ENCODE measurements at regions not wholly inside any gene's neighbourhood (a gene's known extent, or its start where the extent isn't known, plus 50 kb on each side); places are given as distances from the start of the nearest gene placed in this dataset.

DNA sequence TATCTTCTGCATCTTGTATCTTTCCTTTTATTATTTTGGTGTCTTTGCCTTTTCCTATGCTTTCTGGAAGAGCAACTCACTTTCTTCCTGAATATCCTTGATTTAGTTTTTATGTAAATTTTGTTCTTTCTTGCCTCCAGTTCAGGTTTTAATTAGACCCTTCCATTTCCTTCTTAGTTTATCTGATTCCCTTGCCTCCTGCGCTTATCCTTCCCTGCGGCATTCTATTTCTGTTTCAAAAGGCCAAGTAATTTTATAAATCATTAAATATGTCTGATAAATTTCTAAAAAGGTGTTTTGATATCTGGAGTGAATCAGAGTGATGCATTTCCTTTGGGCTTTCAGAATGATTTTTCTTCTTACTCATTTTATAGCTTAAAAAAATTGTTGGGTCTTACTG is 167.7 kb upstream of the WDR11 start:
- no peak overlapping the region for H2BK120ac ChIP-seq (ENCODE audit: low read depth, low read length)
- no peak for DNase-seq (ENCODE audit: low spot score)
- no peak overlapping the region for H3K14ac ChIP-seq (ENCODE audit: low read length)
- no peaks in the 10 kb centered on the region for H3K4me1 ChIP-seq (ENCODE audit: control insufficient read depth in 2 of 2, insufficient read depth in 1 of 2, low read depth in 1 of 2, low read length in 2 of 2)
- no peak overlapping the region for H4K8ac ChIP-seq (ENCODE audit: low read depth, low read length)
- H3K36me3 ChIP-seq (replicated peaks in 1 of 2; ENCODE audit: control insufficient read depth in 2 of 2, insufficient read depth in 2 of 2, low read length in 2 of 2): no peaks in the 10 kb centered on the region
- no peak overlapping the region for H4K91ac ChIP-seq (ENCODE audit: low read depth, low read length, poor library complexity)
- no peak overlapping the region for H3K4ac ChIP-seq (ENCODE audit: low read length)
- no peak overlapping the region for H2AFZ ChIP-seq (ENCODE audit: low read length)
- WGBS, 2 donors (ENCODE audit: extremely low coverage in 2 of 2, insufficient read length in 2 of 2, insufficient replicate concordance in 1 of 2): no CpG with 5 or more reads among the region's 2 CpGs
- no peak overlapping the region for H3K9ac ChIP-seq (ENCODE audit: low read depth, low read length, poor library complexity)
- no peak overlapping the region for H3K4me3 ChIP-seq (ENCODE audit: low read length in 2 of 2)
- H2BK15ac ChIP-seq (ENCODE audit: low read length): no peak overlapping the region
- no peak overlapping the region for H3K27ac ChIP-seq (replicated peaks; ENCODE audit: low read length)
- H3K23ac ChIP-seq (ENCODE audit: low read depth, low read length, poor library complexity): no peak overlapping the region
- H3K18ac ChIP-seq (ENCODE audit: low read length): no peak overlapping the region
- no peak overlapping the region for H2BK5ac ChIP-seq (ENCODE audit: low read length)
- H3K9me3 ChIP-seq (replicated peaks in 1 of 2; ENCODE audit: control insufficient read depth in 2 of 2, insufficient read depth in 1 of 2, low read depth in 1 of 2, low read length in 2 of 2): no peaks in the 10 kb centered on the region
- no peaks in the 10 kb centered on the region for H3K79me1 ChIP-seq (ENCODE audit: low read depth, low read length)
- H2BK12ac ChIP-seq (ENCODE audit: low read length): no peak overlapping the region
- H3K4me2 ChIP-seq (ENCODE audit: insufficient read depth, low read length, poor library complexity, severe bottlenecking): no peak overlapping the region
- no peak overlapping the region for H2AK5ac ChIP-seq (ENCODE audit: low read depth, low read length)
- H3K27me3 ChIP-seq (ENCODE audit: control insufficient read depth in 3 of 3, insufficient read depth in 3 of 3, low read depth in 1 of 3, low read length in 3 of 3): no peaks in the 10 kb centered on the region

DNA sequence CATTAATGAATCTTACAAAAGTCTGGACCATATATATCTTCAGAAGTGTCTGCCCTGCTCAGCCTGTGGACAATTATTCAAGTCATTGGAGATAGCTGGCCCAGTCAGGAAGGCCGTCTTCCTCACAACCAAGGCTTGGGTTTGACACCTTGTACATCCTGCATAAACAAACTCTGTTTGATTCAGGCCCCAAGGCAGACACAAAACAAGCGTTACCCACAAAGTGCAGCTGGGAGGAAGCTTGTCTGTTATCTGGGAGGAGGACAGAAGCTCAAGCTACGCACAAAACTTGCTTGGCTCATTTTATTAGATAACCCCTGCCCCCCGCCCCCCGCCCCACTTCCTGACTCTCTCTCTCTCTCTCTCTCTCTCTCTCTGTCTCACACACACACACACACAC is 166.9 kb upstream of the WDR11 start:
- Histone ChIP-seq H3K9ac (ENCODE audit: low read depth, low read length, poor library complexity) (no peak overlapping the region), H3K4ac (ENCODE audit: low read length) (no peak overlapping the region), H3K18ac (ENCODE audit: low read length) (no peak overlapping the region), H3K4me2 (ENCODE audit: insufficient read depth, low read length, poor library complexity, severe bottlenecking) (no peak overlapping the region), H2BK12ac (ENCODE audit: low read length) (no peak overlapping the region), H2BK5ac (ENCODE audit: low read length) (no peak overlapping the region), H2AFZ (ENCODE audit: low read length) (no peak overlapping the region), H4K8ac (ENCODE audit: low read depth, low read length) (no peak overlapping the region), H3K79me1 (ENCODE audit: low read depth, low read length) (no peaks in the 10 kb centered on the region), H3K9me3 (replicated peaks in 1 of 2; ENCODE audit: control insufficient read depth in 2 of 2, insufficient read depth in 1 of 2, low read depth in 1 of 2, low read length in 2 of 2) (no peaks in the 10 kb centered on the region), H2BK15ac (ENCODE audit: low read length) (no peak overlapping the region), H3K27ac (replicated peaks; ENCODE audit: low read length) (no peak overlapping the region), H3K14ac (ENCODE audit: low read length) (no peak overlapping the region), H2AK5ac (ENCODE audit: low read depth, low read length) (no peak overlapping the region), H3K4me3 (ENCODE audit: low read length in 2 of 2) (no peak overlapping the region), H3K23ac (ENCODE audit: low read depth, low read length, poor library complexity) (no peak overlapping the region), H3K36me3 (replicated peaks in 1 of 2; ENCODE audit: control insufficient read depth in 2 of 2, insufficient read depth in 2 of 2, low read length in 2 of 2) (no peaks in the 10 kb centered on the region), H3K27me3 (ENCODE audit: control insufficient read depth in 3 of 3, insufficient read depth in 3 of 3, low read depth in 1 of 3, low read length in 3 of 3) (no peaks in the 10 kb centered on the region), H4K91ac (ENCODE audit: low read depth, low read length, poor library complexity) (no peak overlapping the region), H2BK120ac (ENCODE audit: low read depth, low read length) (no peak overlapping the region), H3K4me1 (ENCODE audit: control insufficient read depth in 2 of 2, insufficient read depth in 1 of 2, low read depth in 1 of 2, low read length in 2 of 2) (no peaks in the 10 kb centered on the region)
- DNase-seq (ENCODE audit: low spot score): no peak
- WGBS, 2 donors (ENCODE audit: extremely low coverage in 2 of 2, insufficient read length in 2 of 2, insufficient replicate concordance in 1 of 2): no CpG with 5 or more reads among the region's 5 CpGs

GRCh38 chr10:120685136-120685535 is 166.0 kb upstream of the WDR11 start:
- Histone ChIP-seq H2AK5ac (ENCODE audit: low read depth, low read length) (no peak overlapping the region), H3K4me1 (ENCODE audit: control insufficient read depth in 2 of 2, insufficient read depth in 1 of 2, low read depth in 1 of 2, low read length in 2 of 2) (no peaks in the 10 kb centered on the region), H3K4ac (ENCODE audit: low read length) (no peak overlapping the region), H3K4me2 (ENCODE audit: insufficient read depth, low read length, poor library complexity, severe bottlenecking) (no peak overlapping the region), H3K4me3 (ENCODE audit: low read length in 2 of 2) (no peak overlapping the region), H4K8ac (ENCODE audit: low read depth, low read length) (no peak overlapping the region), H3K23ac (ENCODE audit: low read depth, low read length, poor library complexity) (no peak overlapping the region), H2BK15ac (ENCODE audit: low read length) (no peak overlapping the region), H3K18ac (ENCODE audit: low read length) (no peak overlapping the region), H2BK120ac (ENCODE audit: low read depth, low read length) (no peak overlapping the region), H3K36me3 (replicated peaks in 1 of 2; ENCODE audit: control insufficient read depth in 2 of 2, insufficient read depth in 2 of 2, low read length in 2 of 2) (no peaks in the 10 kb centered on the region), H2AFZ (ENCODE audit: low read length) (no peak overlapping the region), H3K79me1 (ENCODE audit: low read depth, low read length) (no peaks in the 10 kb centered on the region), H3K14ac (ENCODE audit: low read length) (no peak overlapping the region), H2BK12ac (ENCODE audit: low read length) (no peak overlapping the region), H4K91ac (ENCODE audit: low read depth, low read length, poor library complexity) (no peak overlapping the region), H3K27ac (replicated peaks; ENCODE audit: low read length) (no peak overlapping the region), H3K9ac (ENCODE audit: low read depth, low read length, poor library complexity) (no peak overlapping the region), H3K27me3 (ENCODE audit: control insufficient read depth in 3 of 3, insufficient read depth in 3 of 3, low read depth in 1 of 3, low read length in 3 of 3) (no peaks in the 10 kb centered on the region), H2BK5ac (ENCODE audit: low read length) (no peak overlapping the region), H3K9me3 (replicated peaks in 1 of 2; ENCODE audit: control insufficient read depth in 2 of 2, insufficient read depth in 1 of 2, low read depth in 1 of 2, low read length in 2 of 2) (no peaks in the 10 kb centered on the region)
- WGBS, 2 donors (ENCODE audit: extremely low coverage in 2 of 2, insufficient read length in 2 of 2, insufficient replicate concordance in 1 of 2): no CpG with 5 or more reads among the region's 4 CpGs
- no peak for DNase-seq (ENCODE audit: low spot score)

DNA sequence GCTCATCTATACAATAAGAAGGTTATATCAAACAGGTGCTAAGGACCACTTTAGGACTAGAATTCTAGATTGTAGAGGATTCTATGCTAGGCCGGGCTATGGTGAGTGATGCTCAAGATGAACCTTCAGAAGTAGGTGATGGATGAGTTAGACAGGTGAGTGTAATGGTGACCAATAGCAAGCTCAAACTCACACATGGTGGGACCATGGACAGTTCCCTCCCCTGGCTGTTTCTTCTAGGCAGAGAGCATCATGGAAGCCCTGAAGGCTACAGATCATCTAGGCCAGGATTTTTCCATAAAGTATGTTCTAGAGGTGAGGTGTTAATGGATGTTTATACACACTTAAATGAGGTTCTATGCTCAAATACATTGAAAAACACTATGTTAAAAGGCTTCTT is 162.2 kb upstream of the WDR11 start:
- Histone ChIP-seq H2BK120ac (ENCODE audit: low read depth, low read length) (no peak overlapping the region), H3K36me3 (replicated peaks in 1 of 2; ENCODE audit: control insufficient read depth in 2 of 2, insufficient read depth in 2 of 2, low read length in 2 of 2) (no peaks in the 10 kb centered on the region), H3K79me1 (ENCODE audit: low read depth, low read length) (no peaks in the 10 kb centered on the region), H3K4me2 (ENCODE audit: insufficient read depth, low read length, poor library complexity, severe bottlenecking) (no peak overlapping the region), H3K27ac (replicated peaks; ENCODE audit: low read length) (no peak overlapping the region), H2BK15ac (ENCODE audit: low read length) (no peak overlapping the region), H2BK12ac (ENCODE audit: low read length) (no peak overlapping the region), H3K4me3 (ENCODE audit: low read length in 2 of 2) (no peak overlapping the region), H3K4ac (ENCODE audit: low read length) (no peak overlapping the region), H4K91ac (ENCODE audit: low read depth, low read length, poor library complexity) (no peak overlapping the region), H3K27me3 (ENCODE audit: control insufficient read depth in 3 of 3, insufficient read depth in 3 of 3, low read depth in 1 of 3, low read length in 3 of 3) (no peaks in the 10 kb centered on the region), H3K23ac (ENCODE audit: low read depth, low read length, poor library complexity) (no peak overlapping the region), H2BK5ac (ENCODE audit: low read length) (no peak overlapping the region), H4K8ac (ENCODE audit: low read depth, low read length) (no peak overlapping the region), H3K9ac (ENCODE audit: low read depth, low read length, poor library complexity) (no peak overlapping the region), H2AK5ac (ENCODE audit: low read depth, low read length) (no peak overlapping the region), H3K9me3 (replicated peaks in 1 of 2; ENCODE audit: control insufficient read depth in 2 of 2, insufficient read depth in 1 of 2, low read depth in 1 of 2, low read length in 2 of 2) (peaks cover 0 to 2% of the 10 kb centered on the region in 2 donors), H3K4me1 (ENCODE audit: control insufficient read depth in 2 of 2, insufficient read depth in 1 of 2, low read depth in 1 of 2, low read length in 2 of 2) (peaks cover 0 to 3% of the 10 kb centered on the region in 2 donors), H3K14ac (ENCODE audit: low read length) (no peak overlapping the region), H3K18ac (ENCODE audit: low read length) (no peak overlapping the region), H2AFZ (ENCODE audit: low read length) (no peak overlapping the region)
- no peak for DNase-seq (ENCODE audit: low spot score)
- no CpG with 5 or more reads among the region's 1 CpG for WGBS, 2 donors (ENCODE audit: extremely low coverage in 2 of 2, insufficient read length in 2 of 2, insufficient replicate concordance in 1 of 2)
